ENCODE measurements at regions not wholly inside any gene's neighbourhood (a gene's known extent, or its start where the extent isn't known, plus 50 kb on each side); places are given as distances from the start of the nearest gene placed in this dataset.

DNA sequence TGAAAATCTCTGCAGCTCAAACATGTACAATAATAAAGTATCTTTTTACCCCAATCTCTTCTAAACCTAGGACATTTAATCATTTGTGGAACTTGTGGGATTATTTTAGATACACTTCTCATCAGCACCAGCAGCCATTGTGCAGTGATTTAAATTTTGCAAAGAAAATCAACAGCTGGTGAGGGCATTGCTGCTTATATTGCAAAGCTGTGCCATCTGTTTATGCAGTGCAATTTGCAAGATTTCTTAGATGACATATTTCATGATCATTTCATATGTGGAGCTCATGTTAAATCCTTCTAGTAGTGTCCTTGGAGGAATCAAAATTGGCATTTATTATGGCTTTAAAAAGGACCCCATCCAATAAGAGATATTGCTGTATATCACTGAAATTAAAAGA is 320.7 kb downstream of the BTG1 start:
- TF ChIP-seq POLR2A (IDR thresholded peaks at IDR 0.05; ENCODE audit: low read depth, low read length) (no peak), POLR2AphosphoS5 (IDR thresholded peaks at IDR 0.05; ENCODE audit: low read depth, low read length) (no peak), PAX5 (IDR thresholded peaks at IDR 0.05; ENCODE audit: insufficient read depth, low read length, severe bottlenecking) (no peak), SPI1 (IDR thresholded peaks at IDR 0.05; ENCODE audit: low read depth, low read length) (no peak), TAF1 (IDR thresholded peaks at IDR 0.05; ENCODE audit: low read depth, low read length) (no peak)

Measured in GM12891 (cell line).